Testis (tissue), 2 donors: ENCODE measurements at regions not wholly inside any gene's neighbourhood (a gene's known extent, or its start where the extent isn't known, plus 50 kb on each side); places are given as distances from the start of the nearest gene placed in this dataset.

ENCODE experiments used
- DNase-seq: peaks from one replicate; pipeline ENCODE4 v3.0.0-alpha.2; 2019
- H3K27ac ChIP-seq, 2 donors: fragments of 200-600 bp; sonication (generic); one replicate each; pipeline ENCODE4 v1.5.1; 2019
- H3K27me3 ChIP-seq: fragments of 200-600 bp; sonication (generic); one replicate; pipeline ENCODE4 v1.5.1; 2019
- H3K36me3 ChIP-seq: fragments of 200-600 bp; sonication (generic); one replicate; pipeline ENCODE4 v1.5.1; 2017; ENCODE audit warnings: low read depth; ENCODE audit errors: missing control alignments
- H3K4me1 ChIP-seq: fragments of 200-600 bp; sonication (generic); one replicate; pipeline ENCODE4 v1.5.1; 2019
- H3K4me3 ChIP-seq, 2 donors: fragments of 200-600 bp; sonication (generic); one replicate each; pipeline ENCODE4 v1.5.1; 2017 to 2019
- H3K9me3 ChIP-seq: fragments of 200-600 bp; sonication (generic); one replicate; pipeline ENCODE4 v1.5.1; 2017
- POLR2A ChIP-seq: fragments of 450-650 bp; IDR thresholded peaks from one replicate; pipeline ENCODE4 v1.6.1; 2017; ENCODE audit warnings: antibody characterized with exemption, mild to moderate bottlenecking, moderate library complexity
- WGBS, 2 donors: methylation state at CpG; one replicate each; pipeline ENCODE4 v1.1.5; 2018; 5-methylcytosine and 5-hydroxymethylcytosine counted together
- intact Hi-C: fragments of 100-400 bp; cut with DNase I; formaldehyde crosslinking; loops from one replicate; pipeline ENCODE4 v1.15.1; 2023; ENCODE audit warnings: low total_unique reads
- TF ChIP-seq, protein P1 (sequence below), 3 experiments: fragments of 450-650 bp in 2 of 3; fragments of 200-600 bp in 1 of 3; sonication (generic) in 1 of 3; IDR thresholded peaks; one replicate each; pipeline ENCODE4 v1.5.1; 2016 to 2019; ENCODE audit warnings: antibody characterized with exemption in 3 of 3, mild to moderate bottlenecking in 2 of 3, moderate library complexity in 1 of 3

DNA sequence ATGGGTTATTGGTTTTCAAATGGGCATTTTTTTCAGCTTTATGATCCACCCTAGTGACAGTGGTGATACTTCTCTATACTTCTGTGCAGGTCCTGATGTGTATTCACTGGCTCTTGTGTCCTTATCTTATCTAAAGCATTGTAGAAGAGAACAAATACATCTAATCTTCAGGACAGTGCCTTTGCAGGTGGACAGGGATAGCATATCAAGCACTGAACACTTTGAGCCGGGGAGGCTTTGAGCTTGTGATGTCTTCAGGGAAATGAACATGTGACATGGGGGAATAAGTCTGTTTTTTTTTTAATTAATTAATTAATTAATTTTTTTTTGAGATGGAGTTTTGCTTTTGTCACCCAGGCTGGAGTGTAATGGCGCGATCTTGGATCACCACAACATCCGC, 115.5 kb upstream of the KLF4 start:
- DNase-seq = no peak

GRCh38 chr9:107603281-107603680, 113.7 kb upstream of the KLF4 start:
- H3K4me1 ChIP-seq = peaks cover 2% of the 10 kb centered on the region
- H3K4me3 ChIP-seq = no peak overlapping the region
- 72 to 75% methylated on average over 4 of the region's 4 CpGs for WGBS, 2 donors
- intact Hi-C loops = no loop called here
- H3K27me3 ChIP-seq = no peaks in the 10 kb centered on the region
- no peaks in the 10 kb centered on the region for H3K9me3 ChIP-seq
- no peak for DNase-seq
- no peak overlapping the region for H3K27ac ChIP-seq
- TF ChIP-seq POLR2A = no peak
- TF ChIP-seq, protein P1, sequence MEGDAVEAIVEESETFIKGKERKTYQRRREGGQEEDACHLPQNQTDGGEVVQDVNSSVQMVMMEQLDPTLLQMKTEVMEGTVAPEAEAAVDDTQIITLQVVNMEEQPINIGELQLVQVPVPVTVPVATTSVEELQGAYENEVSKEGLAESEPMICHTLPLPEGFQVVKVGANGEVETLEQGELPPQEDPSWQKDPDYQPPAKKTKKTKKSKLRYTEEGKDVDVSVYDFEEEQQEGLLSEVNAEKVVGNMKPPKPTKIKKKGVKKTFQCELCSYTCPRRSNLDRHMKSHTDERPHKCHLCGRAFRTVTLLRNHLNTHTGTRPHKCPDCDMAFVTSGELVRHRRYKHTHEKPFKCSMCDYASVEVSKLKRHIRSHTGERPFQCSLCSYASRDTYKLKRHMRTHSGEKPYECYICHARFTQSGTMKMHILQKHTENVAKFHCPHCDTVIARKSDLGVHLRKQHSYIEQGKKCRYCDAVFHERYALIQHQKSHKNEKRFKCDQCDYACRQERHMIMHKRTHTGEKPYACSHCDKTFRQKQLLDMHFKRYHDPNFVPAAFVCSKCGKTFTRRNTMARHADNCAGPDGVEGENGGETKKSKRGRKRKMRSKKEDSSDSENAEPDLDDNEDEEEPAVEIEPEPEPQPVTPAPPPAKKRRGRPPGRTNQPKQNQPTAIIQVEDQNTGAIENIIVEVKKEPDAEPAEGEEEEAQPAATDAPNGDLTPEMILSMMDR (IDR thresholded peaks at IDR 0.05) = no peak
- no peaks in the 10 kb centered on the region for H3K36me3 ChIP-seq

More for the DNA sequence above, 115.5 kb upstream of the KLF4 start:
- Histone ChIP-seq H3K36me3 (no peaks in the 10 kb centered on the region), H3K9me3 (no peaks in the 10 kb centered on the region), H3K4me1 (no peaks in the 10 kb centered on the region), H3K27me3 (no peaks in the 10 kb centered on the region), H3K27ac (no peak overlapping the region), H3K4me3 (no peak overlapping the region)
- intact Hi-C loops = no loop called here
- 71 to 83% methylated on average over 4 of the region's 4 CpGs for WGBS, 2 donors
- TF ChIP-seq, protein P1 (IDR thresholded peaks at IDR 0.05) = no peak
- TF ChIP-seq POLR2A = no peak

DNA sequence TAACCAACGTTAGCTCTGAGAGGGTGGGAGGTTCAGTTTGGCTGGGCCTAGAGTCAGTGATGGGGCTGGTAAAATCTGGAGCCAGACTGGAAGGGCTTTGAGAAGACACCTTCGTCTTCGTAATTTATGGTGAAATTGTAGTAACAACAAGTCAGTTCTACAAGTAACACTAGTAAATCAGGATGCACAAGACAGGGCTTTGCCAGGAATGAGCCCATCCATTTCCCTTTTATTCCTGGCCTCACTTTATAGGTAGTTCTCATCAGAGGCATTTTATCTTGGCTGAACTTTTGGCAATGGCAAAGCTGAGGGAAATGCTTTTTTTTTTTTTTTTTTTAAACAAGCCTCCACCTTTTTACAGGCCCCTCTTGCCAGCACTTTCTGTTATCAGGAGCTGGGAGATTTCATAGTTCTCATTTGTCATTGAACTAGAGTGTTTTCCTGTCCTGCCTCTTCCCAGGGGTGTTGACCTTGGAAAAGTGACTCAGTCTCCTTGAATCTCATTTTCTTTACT, 110.5 kb upstream of the KLF4 start:
- Histone ChIP-seq H3K27ac (no peak overlapping the region), H3K4me1 (peaks cover 2% of the 10 kb centered on the region), H3K36me3 (no peaks in the 10 kb centered on the region), H3K27me3 (no peaks in the 10 kb centered on the region), H3K4me3 (no peak overlapping the region), H3K9me3 (no peaks in the 10 kb centered on the region)
- TF ChIP-seq, protein P1 (IDR thresholded peaks at IDR 0.05) = no peak
- no peak for TF ChIP-seq POLR2A
- intact Hi-C loops = no loop called here
- 38 to 49% methylated on average over 3 of the region's 3 CpGs for WGBS, 2 donors
- DNase-seq = peak; percentile 41

DNA sequence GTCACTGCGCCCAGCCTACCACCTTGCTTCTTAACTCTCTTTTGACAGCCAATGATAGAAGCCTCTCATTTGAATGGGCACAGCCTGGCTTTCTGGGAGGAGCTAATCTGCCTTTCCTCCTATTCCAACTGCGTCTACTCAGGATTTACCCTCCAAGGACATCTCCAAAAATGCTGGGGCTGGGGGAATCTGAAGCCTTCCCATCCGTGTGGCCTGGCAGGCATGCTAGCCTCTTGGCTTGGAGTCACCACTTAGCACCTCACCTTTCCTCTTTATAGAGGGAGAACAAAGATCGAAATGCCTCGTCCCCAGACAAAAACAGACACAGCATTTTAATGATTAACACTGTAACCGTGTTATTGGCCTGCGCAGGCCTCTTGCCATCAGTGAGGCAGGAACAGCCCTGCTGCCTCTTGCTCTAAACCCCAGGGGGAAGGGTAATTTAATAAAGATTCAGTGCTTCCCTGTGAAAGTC, 108.2 kb upstream of the KLF4 start:
- no peak for DNase-seq
- Histone ChIP-seq H3K4me3 (no peak overlapping the region), H3K36me3 (no peaks in the 10 kb centered on the region), H3K9me3 (no peaks in the 10 kb centered on the region), H3K27me3 (no peaks in the 10 kb centered on the region), H3K27ac (no peak overlapping the region), H3K4me1 (peaks cover 2% of the 10 kb centered on the region)
- WGBS, 2 donors = 79 to 87% methylated on average over 7 of the region's 7 CpGs
- intact Hi-C loops = no loop called here
- TF ChIP-seq POLR2A = no peak
- TF ChIP-seq, protein P1 (IDR thresholded peaks at IDR 0.05) = no peak

DNA sequence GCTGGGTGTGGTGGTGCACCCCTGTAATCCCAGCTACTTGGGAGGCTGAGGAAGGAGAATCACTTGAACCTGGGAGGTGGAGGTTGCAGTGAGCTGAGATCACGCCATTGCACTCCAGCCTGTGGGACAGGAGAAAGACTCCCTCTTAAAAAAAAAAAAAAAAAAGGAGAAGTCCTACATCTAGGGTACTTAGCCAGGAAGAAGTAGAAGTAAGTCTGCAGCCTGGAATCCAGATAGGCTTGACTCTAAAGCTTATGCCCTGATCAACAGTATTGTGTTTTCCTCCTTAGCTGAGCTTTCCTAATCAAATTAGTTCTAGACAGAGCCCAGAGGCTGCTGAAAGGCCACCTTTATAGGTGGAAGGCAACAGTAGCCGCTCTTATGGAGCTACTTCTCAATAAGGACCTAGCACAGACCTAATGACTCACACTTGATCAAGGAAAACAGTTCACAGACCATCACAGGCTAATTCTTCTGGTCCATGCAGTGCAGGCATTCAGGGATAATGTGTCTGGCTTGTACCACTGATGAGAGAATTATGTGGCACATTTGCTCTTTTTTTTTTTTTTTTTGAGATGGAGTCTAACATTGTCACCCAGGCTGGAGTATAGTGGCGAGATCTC, 105.5 kb upstream of the KLF4 start:
- H3K27me3 ChIP-seq = no peaks in the 10 kb centered on the region
- TF ChIP-seq, protein P1 (IDR thresholded peaks at IDR 0.05) = no peak
- no peak for TF ChIP-seq POLR2A
- 96 to 100% methylated on average over 3 of the region's 3 CpGs for WGBS, 2 donors
- no peak overlapping the region for H3K4me3 ChIP-seq
- no peaks in the 10 kb centered on the region for H3K9me3 ChIP-seq
- no peak for DNase-seq
- H3K4me1 ChIP-seq = peaks cover 2% of the 10 kb centered on the region
- intact Hi-C loops = no loop called here
- no peak overlapping the region for H3K27ac ChIP-seq
- no peaks in the 10 kb centered on the region for H3K36me3 ChIP-seq
